HUES48 (cell line): ENCODE measurements at regions not wholly inside any gene's neighbourhood (a gene's known extent, or its start where the extent isn't known, plus 50 kb on each side); places are given as distances from the start of the nearest gene placed in this dataset.
A peak's percentile ranks its signal among the peaks of the same experiment; 100 is the strongest.
"Not testable (repeated sequence)": the region's sequence is repeated elsewhere in the genome, so short reads cannot be mapped to it uniquely, and the experiment has no call there.

ENCODE experiments used
- H3K27ac ChIP-seq: one replicate; pipeline ENCODE4 v1.7.0; 2013; ENCODE audit warnings: low read depth, low read length, inconsistent platforms
- H3K27me3 ChIP-seq: 2 replicates; pipeline ENCODE4 v1.6.1; 2013; ENCODE audit warnings: mild to moderate bottlenecking, low read length; ENCODE audit not compliant: control insufficient read depth, insufficient read depth
- H3K36me3 ChIP-seq: 2 replicates; pipeline ENCODE4 v1.6.1; 2013; ENCODE audit warnings: low read length; ENCODE audit not compliant: control insufficient read depth, insufficient read depth
- H3K4me1 ChIP-seq: 2 replicates; pipeline ENCODE4 v1.6.1; 2013; ENCODE audit warnings: mild to moderate bottlenecking, low read length; ENCODE audit not compliant: control insufficient read depth, insufficient read depth
- H3K4me3 ChIP-seq: 2 replicates; pipeline ENCODE4 v1.5.1; 2013; ENCODE audit warnings: mild to moderate bottlenecking, low read depth, low read length
- H3K9ac ChIP-seq: 2 replicates; pipeline ENCODE4 v1.6.1; 2013; ENCODE audit warnings: mild to moderate bottlenecking, low read depth, low read length, moderate library complexity
- H3K9me3 ChIP-seq: 2 replicates; pipeline ENCODE4 v1.6.1; 2013; ENCODE audit warnings: low read length; ENCODE audit not compliant: control insufficient read depth, insufficient read depth

GRCh38 chr1:30087465-30087864 is 635.9 kb downstream of the MATN1 start:
- Histone ChIP-seq H3K27me3 (no peaks in the 10 kb centered on the region), H3K4me1 (no peaks in the 10 kb centered on the region), H3K4me3 (no peak overlapping the region), H3K9me3 (peaks cover 10% of the 10 kb centered on the region), H3K9ac (no peak overlapping the region), H3K36me3 (no peaks in the 10 kb centered on the region), H3K27ac (no peak overlapping the region)

GRCh38 chr1:30085811-30086770 is 637.3 kb downstream of the MATN1 start:
- Histone ChIP-seq H3K4me1 (peaks cover 6% of the 10 kb centered on the region; the same call in 1 of the 2 replicates), H3K27ac (no peak overlapping the region), H3K9me3 (no peaks in the 10 kb centered on the region), H3K4me3 (peak overlapping the region; percentile 51), H3K27me3 (no peaks in the 10 kb centered on the region), H3K9ac (no peak overlapping the region), H3K36me3 (no peaks in the 10 kb centered on the region)

- H3K27ac ChIP-seq = no peak overlapping the region
- H3K4me1 ChIP-seq = peaks cover 6% of the 10 kb centered on the region; the same call in 1 of the 2 replicates
- no peaks in the 10 kb centered on the region for H3K9me3 ChIP-seq
- H3K36me3 ChIP-seq = no peaks in the 10 kb centered on the region
- H3K9ac ChIP-seq = no peak overlapping the region
- H3K27me3 ChIP-seq = no peaks in the 10 kb centered on the region
- no peak overlapping the region for H3K4me3 ChIP-seq
These were observed 638.3 kb downstream of the MATN1 start for GRCh38 chr1:30084909-30085571.

- H3K27me3 ChIP-seq = no peaks in the 10 kb centered on the region
- no peak overlapping the region for H3K4me3 ChIP-seq
- H3K9me3 ChIP-seq = no peaks in the 10 kb centered on the region
- peaks cover 6% of the 10 kb centered on the region; the same call in 1 of the 2 replicates for H3K4me1 ChIP-seq
- no peaks in the 10 kb centered on the region for H3K36me3 ChIP-seq
- no peak overlapping the region for H3K27ac ChIP-seq
- no peak overlapping the region for H3K9ac ChIP-seq
These were observed 639.5 kb downstream of the MATN1 start for GRCh38 chr1:30083800-30084464.

GRCh38 chr1:30081379-30082102 is 641.8 kb downstream of the MATN1 start:
- no peak overlapping the region for H3K4me3 ChIP-seq
- H3K27me3 ChIP-seq = no peaks in the 10 kb centered on the region
- H3K36me3 ChIP-seq = no peaks in the 10 kb centered on the region
- peaks cover 6% of the 10 kb centered on the region; the same call in 1 of the 2 replicates for H3K4me1 ChIP-seq
- H3K9ac ChIP-seq = no peak overlapping the region
- H3K27ac ChIP-seq = no peak overlapping the region
- H3K9me3 ChIP-seq = no peaks in the 10 kb centered on the region

- H3K9ac ChIP-seq, H3K4me3 ChIP-seq, H3K36me3 ChIP-seq, H3K27me3 ChIP-seq, H3K9me3 ChIP-seq, H3K27ac ChIP-seq, H3K4me1 ChIP-seq: not testable (repeated sequence)
These were observed 647.5 kb downstream of the MATN1 start for GRCh38 chr1:30075916-30076315.

- Histone ChIP-seq H3K27me3 (no peaks in the 10 kb centered on the region), H3K9me3 (no peaks in the 10 kb centered on the region), H3K9ac (no peak overlapping the region), H3K27ac (no peak overlapping the region), H3K4me1 (no peaks in the 10 kb centered on the region), H3K36me3 (no peaks in the 10 kb centered on the region), H3K4me3 (no peak overlapping the region)
These were observed 654.5 kb downstream of the MATN1 start for GRCh38 chr1:30068787-30069472.

GRCh38 chr1:30064547-30064946 is 658.8 kb downstream of the MATN1 start:
- no peak overlapping the region for H3K4me3 ChIP-seq
- H3K27me3 ChIP-seq = no peaks in the 10 kb centered on the region
- no peaks in the 10 kb centered on the region for H3K36me3 ChIP-seq
- no peaks in the 10 kb centered on the region for H3K4me1 ChIP-seq
- H3K9me3 ChIP-seq = no peaks in the 10 kb centered on the region
- no peak overlapping the region for H3K9ac ChIP-seq
- no peak overlapping the region for H3K27ac ChIP-seq

GRCh38 chr1:30063621-30064280 is 659.6 kb downstream of the MATN1 start:
- H3K9ac ChIP-seq = no peak overlapping the region
- H3K27me3 ChIP-seq = no peaks in the 10 kb centered on the region
- no peak overlapping the region for H3K27ac ChIP-seq
- H3K4me3 ChIP-seq = no peak overlapping the region
- H3K36me3 ChIP-seq = no peaks in the 10 kb centered on the region
- no peaks in the 10 kb centered on the region for H3K9me3 ChIP-seq
- H3K4me1 ChIP-seq = no peaks in the 10 kb centered on the region
